Glomerular visceral epithelial cell (primary cell): ENCODE measurements at regions not wholly inside any gene's neighbourhood (a gene's known extent, or its start where the extent isn't known, plus 50 kb on each side); places are given as distances from the start of the nearest gene placed in this dataset.

Experiments used
- DNase-seq: peaks from one replicate; pipeline ENCODE4 v3.0.0-alpha.2; 2016; ENCODE audit errors: extremely low spot score

- no peak for DNase-seq
Observed at GRCh38 chr7:106808967-106809635, 56.0 kb upstream of the PIK3CG start.

DNA sequence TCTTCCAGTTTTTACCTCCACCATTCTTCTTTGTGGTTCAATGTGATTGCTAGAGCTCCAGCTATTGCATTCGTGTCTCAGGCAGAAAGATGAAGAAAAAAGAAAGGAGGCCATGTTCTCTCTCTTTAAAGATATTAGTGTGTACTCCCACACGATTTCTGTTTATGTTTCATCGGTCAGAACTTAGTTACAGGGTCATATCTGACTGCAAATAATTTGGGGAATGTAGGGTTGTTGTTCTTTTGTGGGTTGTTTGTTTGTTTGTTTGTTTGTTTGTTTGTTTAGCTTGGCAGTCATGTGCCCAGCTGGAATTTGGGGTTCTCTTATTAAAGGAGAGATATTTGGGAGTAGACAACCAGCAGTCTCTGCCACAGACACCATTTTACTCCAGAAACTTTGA is 53.6 kb upstream of the PIK3CG start:
- DNase-seq = no peak

DNA sequence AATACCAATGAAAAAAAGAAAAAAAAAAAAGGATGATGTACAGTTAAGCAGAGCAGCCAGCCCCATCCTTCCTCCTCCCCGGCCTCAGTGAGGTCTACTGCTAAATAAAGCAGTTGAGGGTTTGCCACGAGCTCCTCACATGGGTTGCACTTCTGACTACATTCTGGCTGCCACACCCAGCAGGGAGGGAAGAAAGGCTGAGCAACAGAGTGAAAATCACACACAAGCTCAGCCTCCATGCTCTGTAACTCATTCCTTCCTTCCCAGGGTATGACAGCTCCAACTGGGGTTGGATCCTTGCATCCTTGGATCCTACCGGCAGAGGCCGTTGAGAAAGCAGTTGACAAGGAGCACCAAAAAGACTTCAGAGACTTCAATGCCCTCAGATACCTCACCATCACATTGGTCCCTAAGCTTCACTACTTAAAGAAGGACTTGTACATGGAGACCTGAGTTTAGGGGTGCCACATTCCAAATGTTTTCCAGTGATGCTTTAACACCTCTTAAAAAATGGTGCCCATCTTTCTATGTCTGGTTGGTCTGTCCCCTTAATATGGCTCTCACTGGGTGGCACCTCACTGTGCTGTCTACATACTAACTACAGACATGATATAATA is 52.9 kb upstream of the PIK3CG start:
- no peak for DNase-seq

GRCh38 chr7:106813705-106814305 is 51.3 kb upstream of the PIK3CG start:
- peak; percentile 16 for DNase-seq

DNA sequence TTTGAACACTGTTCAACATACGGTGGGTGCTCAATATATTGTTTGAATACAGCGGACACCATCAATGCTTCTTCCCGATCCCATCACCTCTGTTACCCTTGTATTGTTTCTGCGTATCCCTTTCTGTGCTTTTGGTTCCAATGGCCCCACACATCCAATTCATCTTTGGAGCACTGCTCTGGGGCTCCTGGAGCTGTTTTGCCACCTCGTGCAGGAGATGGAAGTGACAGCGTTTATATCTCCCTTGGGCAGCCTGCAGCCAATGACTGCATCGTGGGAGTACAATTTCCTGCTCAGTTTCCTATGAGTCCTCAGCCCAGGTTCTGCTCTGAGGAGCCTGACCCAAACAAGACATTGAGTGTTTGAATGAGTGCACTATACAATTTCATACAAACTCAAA is 50.2 kb upstream of the PIK3CG start:
- no peak for DNase-seq
